ENCODE measurements at regions not wholly inside any gene's neighbourhood (a gene's known extent, or its start where the extent isn't known, plus 50 kb on each side); places are given as distances from the start of the nearest gene placed in this dataset.

DNA sequence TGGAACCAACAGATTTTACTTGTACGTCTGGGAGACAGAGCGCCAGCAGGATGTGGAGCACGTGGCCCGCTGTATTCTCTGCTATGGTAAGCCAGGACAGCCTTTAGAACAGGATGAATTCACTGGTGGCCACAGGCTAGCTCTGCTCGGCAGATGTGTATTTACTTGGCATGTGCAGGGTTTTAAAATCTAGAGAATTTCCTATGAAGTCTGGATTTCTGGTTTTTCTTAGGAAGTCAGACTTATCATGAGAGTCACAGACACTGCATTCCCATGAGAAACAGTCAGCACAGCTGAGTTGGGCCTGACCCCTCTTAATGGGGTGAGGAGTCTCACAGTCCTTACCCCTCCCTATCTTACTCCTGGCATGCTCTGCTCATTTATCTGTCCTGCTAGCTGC lies 84.6 kb upstream of the COL6A5 start:
- TF ChIP-seq, protein P1, sequence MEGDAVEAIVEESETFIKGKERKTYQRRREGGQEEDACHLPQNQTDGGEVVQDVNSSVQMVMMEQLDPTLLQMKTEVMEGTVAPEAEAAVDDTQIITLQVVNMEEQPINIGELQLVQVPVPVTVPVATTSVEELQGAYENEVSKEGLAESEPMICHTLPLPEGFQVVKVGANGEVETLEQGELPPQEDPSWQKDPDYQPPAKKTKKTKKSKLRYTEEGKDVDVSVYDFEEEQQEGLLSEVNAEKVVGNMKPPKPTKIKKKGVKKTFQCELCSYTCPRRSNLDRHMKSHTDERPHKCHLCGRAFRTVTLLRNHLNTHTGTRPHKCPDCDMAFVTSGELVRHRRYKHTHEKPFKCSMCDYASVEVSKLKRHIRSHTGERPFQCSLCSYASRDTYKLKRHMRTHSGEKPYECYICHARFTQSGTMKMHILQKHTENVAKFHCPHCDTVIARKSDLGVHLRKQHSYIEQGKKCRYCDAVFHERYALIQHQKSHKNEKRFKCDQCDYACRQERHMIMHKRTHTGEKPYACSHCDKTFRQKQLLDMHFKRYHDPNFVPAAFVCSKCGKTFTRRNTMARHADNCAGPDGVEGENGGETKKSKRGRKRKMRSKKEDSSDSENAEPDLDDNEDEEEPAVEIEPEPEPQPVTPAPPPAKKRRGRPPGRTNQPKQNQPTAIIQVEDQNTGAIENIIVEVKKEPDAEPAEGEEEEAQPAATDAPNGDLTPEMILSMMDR (conservative IDR thresholded peaks at IDR 0.05; ENCODE audit: low read length), result no peak
- no peak for TF ChIP-seq EZH2phosphoT487 (IDR thresholded peaks at IDR 0.05; ENCODE audit: borderline replicate concordance)
